SK-N-SH (cell line): ENCODE measurements at regions not wholly inside any gene's neighbourhood (a gene's known extent, or its start where the extent isn't known, plus 50 kb on each side); places are given as distances from the start of the nearest gene placed in this dataset.

ENCODE experiments used
- CTCF ChIA-PET: fragments of 300-600, 350-600 bp; formaldehyde crosslinking; extraction: SDS; loops from one replicate; lab custom pipeline; 2021; lab: Yijun Ruan, JAX
- POLR2A ChIA-PET: fragments of 350-600 bp; sonication (Branson Sonifier 250); formaldehyde crosslinking; extraction: SDS; loops from one replicate; lab custom pipeline; 2020; ENCODE audit warnings: antibody characterized with exemption, inconsistent platforms; lab: Yijun Ruan, JAX
- DNase-seq: peaks from one replicate; pipeline ENCODE4 v3.0.0; 2012
- H2AFZ ChIP-seq: fragments of 200-600 bp; sonication (generic); 2 replicates; pipeline ENCODE4 v1.8.1; 2016; ENCODE audit warnings: antibody characterized with exemption, mild to moderate bottlenecking, low read depth
- H3F3A ChIP-seq: fragments of 200-600 bp; sonication (generic); replicated peaks from 2 replicates; pipeline ENCODE3; 2016; ENCODE audit warnings: antibody characterized with exemption, mild to moderate bottlenecking; ENCODE audit not compliant: insufficient read depth
- H3K27ac ChIP-seq, 2 experiments: fragments of 200-500 bp in 1 of 2; fragments of 200-600 bp in 1 of 2; sonication (Bioruptor generic) in 1 of 2; sonication (generic), shearing (Covaris generic) in 1 of 2; 2 replicates each; pipeline versions ENCODE4 v1.5.1 to v1.6.1; 2014 to 2016; ENCODE audit warnings: low read depth in 2 of 2, inconsistent platforms in 1 of 2, low read length in 1 of 2, mild to moderate bottlenecking in 1 of 2, mixed read lengths in 1 of 2
- H3K27me3 ChIP-seq: fragments of 200-600 bp; sonication (generic), shearing (Covaris generic); 2 replicates; pipeline ENCODE4 v1.6.1; 2016; ENCODE audit warnings: mixed run types; ENCODE audit not compliant: insufficient read depth
- H3K36me3 ChIP-seq, 2 experiments: fragments of 200-500 bp in 1 of 2; fragments of 200-600 bp in 1 of 2; sonication (Bioruptor generic) in 1 of 2; sonication (generic) in 1 of 2; replicated peaks in 1 of 2; 2 replicates each; pipeline versions ENCODE3 to v1.5.1; 2014 to 2016; ENCODE audit warnings: low read length in 1 of 2, mild to moderate bottlenecking in 1 of 2; ENCODE audit not compliant: insufficient read depth in 2 of 2, control insufficient read depth in 1 of 2
- H3K4me1 ChIP-seq, 2 experiments: fragments of 200-500 bp in 1 of 2; fragments of 200-600 bp in 1 of 2; sonication (Bioruptor generic) in 1 of 2; sonication (generic), shearing (Covaris generic) in 1 of 2; 2 replicates each; pipeline versions ENCODE4 v1.5.1 to v1.6.1; 2014 to 2016; ENCODE audit warnings: low read depth in 1 of 2, low read length in 1 of 2, mixed run types in 1 of 2; ENCODE audit not compliant: insufficient read depth in 2 of 2, control insufficient read depth in 1 of 2
- H3K4me2 ChIP-seq: fragments of 200-600 bp; sonication (generic), shearing (Covaris generic); 2 replicates; pipeline ENCODE4 v1.6.1; 2017; ENCODE audit warnings: mixed run types
- H3K4me3 ChIP-seq, 2 experiments: fragments of 200-500 bp in 1 of 2; fragments of 200-600 bp in 1 of 2; sonication (Bioruptor generic) in 1 of 2; sonication (generic), shearing (Covaris generic) in 1 of 2; 2 replicates each; pipeline versions ENCODE4 v1.5.1 to v1.8.1; 2014 to 2016; ENCODE audit warnings: low read depth in 2 of 2, inconsistent platforms in 1 of 2, low read length in 1 of 2, mild to moderate bottlenecking in 1 of 2, mixed read lengths in 1 of 2, moderate library complexity in 1 of 2
- H3K79me2 ChIP-seq: fragments of 200-600 bp; sonication (generic); 2 replicates; pipeline ENCODE4 v1.8.1; 2017; ENCODE audit warnings: mild to moderate bottlenecking; ENCODE audit not compliant: insufficient read depth
- H3K9ac ChIP-seq: fragments of 200-600 bp; sonication (generic); 2 replicates; pipeline ENCODE4 v1.6.1; 2017; ENCODE audit warnings: mixed run types
- H3K9me2 ChIP-seq: fragments of 200-600 bp; sonication (generic); 2 replicates; pipeline ENCODE4 v1.6.1; 2017; ENCODE audit warnings: mixed run types
- H3K9me3 ChIP-seq: fragments of 200-600 bp; sonication (generic); 2 replicates; pipeline ENCODE4 v1.6.1; 2017; ENCODE audit warnings: mixed run types, mild to moderate bottlenecking, moderate library complexity
- H4K20me1 ChIP-seq: fragments of 200-600 bp; sonication (generic); 2 replicates; pipeline ENCODE4 v1.6.1; 2017; ENCODE audit warnings: mild to moderate bottlenecking, mixed run types; ENCODE audit not compliant: insufficient read depth
- CHD2 ChIP-seq: fragments of 150-350 bp; IDR thresholded peaks from 2 replicates; pipeline ENCODE4 v1.6.1; 2018; ENCODE audit warnings: low read length; ENCODE audit not compliant: partially characterized antibody
- EP300 ChIP-seq, 2 experiments: IDR thresholded peaks; 2 replicates each; pipeline versions ENCODE4 v1.4.0 to v1.6.1; 2012; ENCODE audit warnings: borderline replicate concordance in 1 of 2, low read depth in 1 of 2, low read length in 1 of 2
- FOXM1 ChIP-seq: IDR thresholded peaks from 2 replicates; pipeline ENCODE4 v1.4.0; 2012; ENCODE audit warnings: low read depth, mild to moderate bottlenecking
- JUND ChIP-seq: IDR thresholded peaks from 2 replicates; pipeline ENCODE4 v1.4.0; 2012
- MEF2A ChIP-seq: IDR thresholded peaks from 2 replicates; pipeline ENCODE4 v1.4.0; 2012; ENCODE audit warnings: low read depth, borderline replicate concordance
- MXI1 ChIP-seq: IDR thresholded peaks from 2 replicates; pipeline ENCODE4 v1.6.1; 2012; ENCODE audit warnings: mild to moderate bottlenecking, low read depth, low read length, improper control_type of control experiment
- NFIC ChIP-seq: IDR thresholded peaks from 2 replicates; pipeline ENCODE4 v1.4.0; 2012; ENCODE audit warnings: borderline replicate concordance
- NRF1 ChIP-seq: IDR thresholded peaks from 2 replicates; pipeline ENCODE4 v1.6.1; 2012; ENCODE audit warnings: low read depth, mild to moderate bottlenecking, low read length
- POLR2AphosphoS5 ChIP-seq: IDR thresholded peaks from 2 replicates; pipeline ENCODE4 v1.6.1; 2012; ENCODE audit warnings: low read depth, low read length
- RAD21 ChIP-seq: IDR thresholded peaks from 2 replicates; pipeline ENCODE4 v1.6.1; 2012; ENCODE audit warnings: mild to moderate bottlenecking, low read length
- SIN3A ChIP-seq: IDR thresholded peaks from 2 replicates; pipeline ENCODE4 v1.6.1; 2012; ENCODE audit warnings: low read depth, mild to moderate bottlenecking, low read length, moderate library complexity, borderline replicate concordance
- SMC3 ChIP-seq: IDR thresholded peaks from 2 replicates; pipeline ENCODE4 v1.6.1; 2012; ENCODE audit warnings: low read depth, low read length, improper control_type of control experiment
- TAF1 ChIP-seq: IDR thresholded peaks from 2 replicates; pipeline ENCODE4 v1.6.1; 2012; ENCODE audit warnings: low read depth, mild to moderate bottlenecking, low read length, moderate library complexity, borderline replicate concordance
- TCF12 ChIP-seq: IDR thresholded peaks from 2 replicates; pipeline ENCODE4 v1.4.0; 2012
- YY1 ChIP-seq: IDR thresholded peaks from 2 replicates; pipeline ENCODE4 v1.4.0; 2012; ENCODE audit warnings: low read depth, mild to moderate bottlenecking
- TF ChIP-seq, protein P1 (sequence below): fragments of 150-350 bp; IDR thresholded peaks from 2 replicates; pipeline ENCODE4 v1.6.1; 2017; ENCODE audit warnings: antibody characterized with exemption, low read length, low read depth, borderline replicate concordance
- TF ChIP-seq, protein P2 (sequence below): IDR thresholded peaks from 2 replicates; pipeline ENCODE4; 2012
- TF ChIP-seq, protein P3 (sequence below): IDR thresholded peaks from 2 replicates; pipeline ENCODE4 v1.4.0; 2012; ENCODE audit warnings: low read depth, borderline replicate concordance
- TF ChIP-seq, protein P4 (sequence below): fragments of 150-350 bp; IDR thresholded peaks from 2 replicates; pipeline ENCODE4 v1.6.1; 2016; ENCODE audit warnings: mild to moderate bottlenecking, low read depth, low read length
- TF ChIP-seq, protein P5 (sequence below): fragments of 200-600 bp; sonication (generic); IDR thresholded peaks from 2 replicates; pipeline ENCODE4 v1.6.1; 2017; ENCODE audit warnings: antibody characterized with exemption, mild to moderate bottlenecking, moderate library complexity

DNA sequence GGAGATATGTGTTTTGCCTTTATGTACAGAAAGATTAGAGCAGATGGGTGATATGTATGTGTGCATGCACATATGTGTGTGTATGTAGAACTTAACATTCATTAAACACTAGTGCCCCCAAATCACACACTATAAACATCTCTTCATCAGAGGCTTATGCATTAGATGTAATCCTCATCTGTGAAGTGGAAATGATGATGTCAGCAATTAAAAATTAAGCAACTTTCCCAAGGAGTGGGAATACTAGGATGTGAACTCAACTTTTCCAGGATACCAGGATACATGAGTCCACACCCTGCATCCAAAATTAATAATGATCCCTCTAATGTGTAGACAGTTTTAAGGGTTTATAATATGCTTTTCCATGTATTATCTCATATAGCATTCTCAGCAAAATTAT, 127.7 kb upstream of the ADAMTS18 start:
- no peak overlapping the region for H2AFZ ChIP-seq
- POLR2A ChIA-PET, result no interaction called here
- no peaks in the 10 kb centered on the region for H3K9me3 ChIP-seq
- TF ChIP-seq SIN3A (no peak), TAF1 (no peak), RAD21 (no peak), SMC3 (no peak), POLR2AphosphoS5 (no peak), JUND (no peak), TCF12 (no peak), CHD2 (no peak), FOXM1 (no peak), NRF1 (no peak), NFIC (no peak), MEF2A (no peak), YY1 (no peak), EP300 (IDR thresholded peaks at IDR 0.05; ENCODE audit: borderline replicate concordance in 1 of 2, low read depth in 1 of 2, low read length in 1 of 2) (no peak), MXI1 (no peak)
- TF ChIP-seq, protein P1, sequence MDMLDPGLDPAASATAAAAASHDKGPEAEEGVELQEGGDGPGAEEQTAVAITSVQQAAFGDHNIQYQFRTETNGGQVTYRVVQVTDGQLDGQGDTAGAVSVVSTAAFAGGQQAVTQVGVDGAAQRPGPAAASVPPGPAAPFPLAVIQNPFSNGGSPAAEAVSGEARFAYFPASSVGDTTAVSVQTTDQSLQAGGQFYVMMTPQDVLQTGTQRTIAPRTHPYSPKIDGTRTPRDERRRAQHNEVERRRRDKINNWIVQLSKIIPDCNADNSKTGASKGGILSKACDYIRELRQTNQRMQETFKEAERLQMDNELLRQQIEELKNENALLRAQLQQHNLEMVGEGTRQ, result no peak
- TF ChIP-seq, protein P2, sequence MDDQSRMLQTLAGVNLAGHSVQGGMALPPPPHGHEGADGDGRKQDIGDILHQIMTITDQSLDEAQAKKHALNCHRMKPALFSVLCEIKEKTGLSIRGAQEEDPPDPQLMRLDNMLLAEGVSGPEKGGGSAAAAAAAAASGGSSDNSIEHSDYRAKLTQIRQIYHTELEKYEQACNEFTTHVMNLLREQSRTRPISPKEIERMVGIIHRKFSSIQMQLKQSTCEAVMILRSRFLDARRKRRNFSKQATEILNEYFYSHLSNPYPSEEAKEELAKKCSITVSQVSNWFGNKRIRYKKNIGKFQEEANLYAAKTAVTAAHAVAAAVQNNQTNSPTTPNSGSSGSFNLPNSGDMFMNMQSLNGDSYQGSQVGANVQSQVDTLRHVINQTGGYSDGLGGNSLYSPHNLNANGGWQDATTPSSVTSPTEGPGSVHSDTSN, result no peak
- TF ChIP-seq, protein P3, sequence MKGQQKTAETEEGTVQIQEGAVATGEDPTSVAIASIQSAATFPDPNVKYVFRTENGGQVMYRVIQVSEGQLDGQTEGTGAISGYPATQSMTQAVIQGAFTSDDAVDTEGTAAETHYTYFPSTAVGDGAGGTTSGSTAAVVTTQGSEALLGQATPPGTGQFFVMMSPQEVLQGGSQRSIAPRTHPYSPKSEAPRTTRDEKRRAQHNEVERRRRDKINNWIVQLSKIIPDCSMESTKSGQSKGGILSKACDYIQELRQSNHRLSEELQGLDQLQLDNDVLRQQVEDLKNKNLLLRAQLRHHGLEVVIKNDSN, result no peak
- TF ChIP-seq, protein P4, sequence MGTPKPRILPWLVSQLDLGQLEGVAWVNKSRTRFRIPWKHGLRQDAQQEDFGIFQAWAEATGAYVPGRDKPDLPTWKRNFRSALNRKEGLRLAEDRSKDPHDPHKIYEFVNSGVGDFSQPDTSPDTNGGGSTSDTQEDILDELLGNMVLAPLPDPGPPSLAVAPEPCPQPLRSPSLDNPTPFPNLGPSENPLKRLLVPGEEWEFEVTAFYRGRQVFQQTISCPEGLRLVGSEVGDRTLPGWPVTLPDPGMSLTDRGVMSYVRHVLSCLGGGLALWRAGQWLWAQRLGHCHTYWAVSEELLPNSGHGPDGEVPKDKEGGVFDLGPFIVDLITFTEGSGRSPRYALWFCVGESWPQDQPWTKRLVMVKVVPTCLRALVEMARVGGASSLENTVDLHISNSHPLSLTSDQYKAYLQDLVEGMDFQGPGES, result no peak
- TF ChIP-seq, protein P5, sequence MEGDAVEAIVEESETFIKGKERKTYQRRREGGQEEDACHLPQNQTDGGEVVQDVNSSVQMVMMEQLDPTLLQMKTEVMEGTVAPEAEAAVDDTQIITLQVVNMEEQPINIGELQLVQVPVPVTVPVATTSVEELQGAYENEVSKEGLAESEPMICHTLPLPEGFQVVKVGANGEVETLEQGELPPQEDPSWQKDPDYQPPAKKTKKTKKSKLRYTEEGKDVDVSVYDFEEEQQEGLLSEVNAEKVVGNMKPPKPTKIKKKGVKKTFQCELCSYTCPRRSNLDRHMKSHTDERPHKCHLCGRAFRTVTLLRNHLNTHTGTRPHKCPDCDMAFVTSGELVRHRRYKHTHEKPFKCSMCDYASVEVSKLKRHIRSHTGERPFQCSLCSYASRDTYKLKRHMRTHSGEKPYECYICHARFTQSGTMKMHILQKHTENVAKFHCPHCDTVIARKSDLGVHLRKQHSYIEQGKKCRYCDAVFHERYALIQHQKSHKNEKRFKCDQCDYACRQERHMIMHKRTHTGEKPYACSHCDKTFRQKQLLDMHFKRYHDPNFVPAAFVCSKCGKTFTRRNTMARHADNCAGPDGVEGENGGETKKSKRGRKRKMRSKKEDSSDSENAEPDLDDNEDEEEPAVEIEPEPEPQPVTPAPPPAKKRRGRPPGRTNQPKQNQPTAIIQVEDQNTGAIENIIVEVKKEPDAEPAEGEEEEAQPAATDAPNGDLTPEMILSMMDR, result no peak
- H4K20me1 ChIP-seq, result no peaks in the 10 kb centered on the region
- no peak for DNase-seq
- no peaks in the 10 kb centered on the region for H3K79me2 ChIP-seq
- no peaks in the 10 kb centered on the region for H3K9me2 ChIP-seq
- H3F3A ChIP-seq, result no peaks in the 10 kb centered on the region
- H3K4me2 ChIP-seq, result no peak overlapping the region
- H3K27ac ChIP-seq, result no peak overlapping the region
- no peak overlapping the region for H3K4me3 ChIP-seq
- CTCF ChIA-PET, result interaction anchor here (2.8 to 4.0 kb wide), 2 partner anchors 21 kb away, joined by 9 to 26 read pairs; no protein-coding TSS in a partner anchor
- no peaks in the 10 kb centered on the region for H3K27me3 ChIP-seq
- no peaks in the 10 kb centered on the region for H3K36me3 ChIP-seq
- no peak overlapping the region for H3K9ac ChIP-seq
- H3K4me1 ChIP-seq, result no peaks in the 10 kb centered on the region
